NK-92 (cell line): ENCODE measurements at regions not wholly inside any gene's neighbourhood (a gene's known extent, or its start where the extent isn't known, plus 50 kb on each side); places are given as distances from the start of the nearest gene placed in this dataset.

ENCODE experiments used
- DNase-seq: peaks from one replicate; lab custom pipeline; 2025; ENCODE audit not compliant: unreplicated experiment; lab: John Stamatoyannopoulos, UW

DNA sequence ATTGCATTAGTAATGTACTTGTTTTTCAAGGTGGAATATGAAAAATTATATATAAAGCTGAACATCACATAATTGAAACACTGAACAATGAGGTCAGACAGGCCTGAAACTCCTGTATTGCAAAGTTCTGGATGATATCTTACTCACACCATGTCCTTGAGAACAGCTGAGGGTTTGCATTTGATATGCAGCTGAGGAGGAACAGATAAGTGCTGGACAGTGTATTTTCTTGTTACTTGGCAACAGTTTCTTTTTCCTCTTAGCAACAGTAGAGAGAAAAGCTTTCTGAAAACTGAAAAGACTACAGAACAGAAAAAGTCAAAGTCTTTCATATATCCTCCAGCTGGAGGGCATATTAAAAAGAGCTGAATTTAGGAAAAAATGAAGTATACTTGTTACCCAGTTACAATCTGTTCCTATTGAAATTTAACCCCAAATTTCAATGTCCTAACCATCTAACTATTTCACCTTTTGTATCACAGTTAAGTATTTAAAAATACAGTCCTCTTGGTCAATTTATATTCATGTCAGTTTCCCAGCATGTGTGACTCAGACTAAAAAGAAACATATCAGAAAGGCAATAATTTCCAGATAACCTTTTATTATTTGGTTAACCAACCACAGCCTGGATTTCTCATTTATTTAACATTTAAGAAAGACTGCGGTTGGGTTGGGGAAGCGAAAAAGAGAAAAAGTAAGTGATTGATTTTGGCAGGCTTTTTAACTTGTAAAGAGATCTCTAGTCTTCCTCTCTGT, 733.0 kb upstream of the DPPA4 start:
- no peak for DNase-seq

DNA sequence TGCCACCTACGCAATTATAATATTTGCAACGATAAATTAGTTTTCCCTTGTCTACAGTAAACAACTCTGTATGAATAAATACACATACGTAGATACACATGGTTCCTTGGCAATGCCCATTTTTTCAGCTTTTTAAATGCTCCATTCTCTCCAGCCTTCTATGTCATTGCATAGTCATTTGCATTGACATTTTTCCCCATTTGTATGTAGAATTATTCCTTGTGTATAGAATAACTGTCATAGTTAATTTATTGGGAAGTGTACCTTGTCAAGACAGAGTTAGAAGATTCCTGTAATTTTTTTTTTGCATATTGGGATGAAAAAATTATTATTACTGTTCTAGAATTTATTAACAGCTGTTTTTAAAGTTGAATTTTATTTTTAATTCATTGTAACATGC, 736.7 kb upstream of the DPPA4 start:
- no peak for DNase-seq

DNA sequence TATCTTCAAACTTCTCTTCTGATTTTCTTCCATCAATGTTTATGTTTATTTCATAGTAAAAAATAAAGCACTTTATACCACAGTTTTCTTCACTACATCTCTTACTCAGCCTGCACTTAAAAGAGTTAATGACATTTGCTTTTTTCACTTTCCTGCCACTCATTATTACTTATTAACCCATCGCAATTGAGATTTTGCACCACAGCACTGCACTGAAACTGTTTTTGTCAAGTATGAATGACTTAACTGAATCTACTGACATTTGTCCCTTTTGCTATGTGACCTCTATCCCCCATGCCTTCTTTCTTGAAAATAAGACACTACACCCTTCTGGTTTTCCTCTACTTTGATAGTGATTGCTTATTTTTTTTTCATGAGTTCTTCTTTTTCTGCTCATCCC, 739.7 kb upstream of the DPPA4 start:
- no peak for DNase-seq

DNA sequence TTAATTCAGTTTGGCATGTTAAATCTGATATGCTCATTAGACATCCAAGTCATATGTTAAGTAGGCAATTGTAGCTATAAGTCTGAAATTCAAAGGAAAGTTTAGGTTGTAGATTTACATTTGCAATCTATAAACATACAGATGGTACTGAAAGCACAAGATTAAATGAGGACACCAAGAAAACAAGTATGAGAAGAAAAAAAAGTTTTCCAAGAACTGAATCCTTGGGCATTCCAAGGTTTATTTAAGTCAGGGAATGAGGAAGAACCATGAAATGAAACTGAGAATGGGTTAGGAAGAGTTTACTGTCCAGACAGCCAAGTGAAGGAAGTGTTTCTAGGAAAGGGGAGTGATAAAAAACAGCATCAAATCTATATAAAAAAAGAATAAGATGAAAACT, 756.1 kb upstream of the DPPA4 start:
- no peak for DNase-seq

DNA sequence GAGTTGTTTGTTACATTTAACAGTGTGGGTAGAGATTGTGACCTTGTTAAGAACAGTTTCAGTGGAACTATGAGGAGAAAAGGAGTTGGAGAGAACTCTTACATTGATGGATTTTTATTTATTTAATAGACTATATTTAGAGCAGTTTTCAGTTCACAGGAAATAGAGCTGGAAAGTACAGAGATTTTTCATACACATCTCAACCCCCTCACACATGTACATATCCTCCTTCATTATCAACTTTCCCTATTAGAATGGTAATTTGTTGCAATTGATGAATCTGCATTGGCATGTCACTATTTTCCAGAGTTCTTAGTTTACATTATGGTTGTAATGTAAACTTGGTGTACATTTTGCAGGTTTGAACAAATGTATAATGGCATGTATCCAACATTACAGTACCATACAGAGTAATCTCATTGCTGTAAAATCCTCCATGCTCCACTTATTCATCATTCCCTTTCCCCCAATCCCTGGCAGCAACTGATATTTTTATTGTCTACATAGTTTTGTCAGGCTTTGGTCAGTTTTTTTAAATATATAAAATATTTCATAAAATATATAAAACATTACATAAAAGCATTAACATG, 756.6 kb upstream of the DPPA4 start:
- no peak for DNase-seq

DNA sequence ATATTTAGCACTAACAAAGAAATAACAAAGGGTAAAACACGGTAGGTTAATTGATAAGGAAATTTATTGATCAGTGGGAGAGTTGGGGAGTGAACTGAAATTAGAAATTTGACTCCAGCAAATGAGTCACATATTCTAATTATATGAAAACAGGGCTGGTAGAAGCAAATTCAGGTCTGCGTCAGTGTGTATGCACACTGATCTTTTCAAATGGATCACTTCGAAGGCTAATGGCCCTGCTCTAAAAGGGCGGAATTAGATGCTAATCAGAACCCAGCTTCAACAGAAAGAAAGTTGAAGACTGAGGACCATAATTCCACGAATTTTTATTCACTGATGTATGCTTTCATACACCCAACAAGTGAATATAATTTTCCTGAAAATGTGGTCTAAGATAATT, 762.4 kb upstream of the DPPA4 start:
- DNase-seq = no peak

DNA sequence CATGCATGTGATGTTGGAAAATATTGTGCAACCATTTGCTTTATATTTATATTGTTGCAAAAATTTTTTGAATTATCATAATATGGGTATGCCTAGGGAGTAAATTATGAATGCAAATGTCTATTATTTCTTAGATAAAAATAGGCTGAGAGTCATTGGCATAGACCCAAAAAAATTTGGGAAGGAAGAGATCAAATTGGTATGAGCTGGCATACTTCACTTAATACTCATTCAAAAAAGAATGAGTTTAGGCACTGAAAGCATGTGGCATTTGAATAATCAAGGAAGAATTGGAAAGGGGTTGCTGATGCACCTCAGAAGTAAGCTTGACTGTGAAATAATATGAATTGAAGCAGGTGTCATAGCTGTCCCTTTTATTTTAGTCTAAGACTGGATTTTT, 764.0 kb upstream of the DPPA4 start:
- DNase-seq = no peak

DNA sequence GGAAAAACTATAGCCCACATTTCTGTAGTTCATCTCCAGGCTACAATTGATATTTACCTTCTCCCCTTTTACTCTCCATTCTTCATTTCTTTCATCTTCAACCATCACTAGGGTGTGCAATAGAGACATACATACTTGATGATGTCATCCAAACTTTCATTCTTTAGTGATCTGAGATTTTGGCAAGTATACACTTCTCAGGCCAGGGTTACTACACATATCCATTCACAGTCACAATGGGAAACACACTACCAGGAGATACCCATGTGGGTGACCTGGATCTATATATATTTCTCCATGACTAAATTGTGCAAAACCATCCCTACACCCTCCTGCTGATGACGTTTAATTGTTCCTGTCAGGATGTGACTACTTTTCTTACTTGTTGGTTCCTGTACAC, 769.5 kb upstream of the DPPA4 start:
- no peak for DNase-seq

DNA sequence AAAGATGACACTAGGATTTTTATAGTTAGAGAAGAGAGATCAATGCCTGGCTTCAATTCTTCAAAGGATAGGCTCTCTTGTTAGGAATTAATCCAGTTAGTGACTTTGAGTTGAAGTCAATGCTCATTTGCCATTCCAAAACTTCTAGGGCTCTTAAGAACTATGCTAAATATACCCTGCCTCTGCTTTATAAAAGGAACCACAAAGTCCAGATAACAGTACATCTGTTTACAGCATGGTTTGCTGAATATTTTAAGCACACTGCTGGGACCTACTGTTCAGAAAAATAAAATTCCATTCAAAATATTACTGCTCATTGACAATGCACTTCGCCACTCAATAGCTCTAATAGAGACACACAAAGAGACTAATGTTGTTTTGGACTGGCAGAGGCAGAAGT, 786.6 kb upstream of the DPPA4 start:
- no peak for DNase-seq

DNA sequence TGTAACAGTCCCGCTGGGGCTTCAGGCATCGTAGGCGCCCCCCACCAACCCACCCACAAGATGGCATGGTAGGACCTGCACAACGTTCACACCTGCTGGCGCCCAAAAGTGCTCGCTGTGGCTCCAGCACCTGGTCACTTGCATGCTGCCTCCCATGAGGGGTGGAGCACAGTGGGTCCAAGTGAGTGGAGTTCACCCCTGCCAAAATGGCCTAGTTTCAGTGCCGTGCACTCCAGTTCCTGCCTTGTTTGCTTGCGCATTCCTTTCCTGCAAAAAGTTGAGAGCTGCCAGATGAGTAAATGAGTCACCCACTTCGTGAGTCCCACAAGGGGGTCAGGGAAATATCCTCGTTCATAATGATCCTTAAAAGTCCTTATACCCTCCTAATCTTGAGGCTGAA, 788.7 kb upstream of the DPPA4 start:
- DNase-seq = no peak

DNA sequence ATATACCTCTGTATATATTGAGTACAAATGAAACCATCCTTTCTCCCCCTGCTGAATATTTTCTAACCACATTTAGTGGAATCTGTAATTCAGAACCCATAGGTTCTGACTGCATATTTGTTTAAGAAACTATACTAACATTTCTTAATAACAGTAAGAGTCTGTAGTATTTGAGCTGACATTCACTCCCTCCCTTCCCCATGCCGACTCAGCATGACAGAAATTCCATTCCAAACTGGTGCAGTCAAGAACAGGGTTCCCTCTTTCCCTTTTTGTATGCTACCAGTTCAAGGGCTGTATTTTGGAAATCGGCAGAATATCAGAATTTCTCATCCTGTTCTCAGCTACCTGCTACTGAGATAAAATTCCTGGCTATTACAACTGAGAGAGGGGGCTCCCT, 796.6 kb upstream of the DPPA4 start:
- DNase-seq = no peak

DNA sequence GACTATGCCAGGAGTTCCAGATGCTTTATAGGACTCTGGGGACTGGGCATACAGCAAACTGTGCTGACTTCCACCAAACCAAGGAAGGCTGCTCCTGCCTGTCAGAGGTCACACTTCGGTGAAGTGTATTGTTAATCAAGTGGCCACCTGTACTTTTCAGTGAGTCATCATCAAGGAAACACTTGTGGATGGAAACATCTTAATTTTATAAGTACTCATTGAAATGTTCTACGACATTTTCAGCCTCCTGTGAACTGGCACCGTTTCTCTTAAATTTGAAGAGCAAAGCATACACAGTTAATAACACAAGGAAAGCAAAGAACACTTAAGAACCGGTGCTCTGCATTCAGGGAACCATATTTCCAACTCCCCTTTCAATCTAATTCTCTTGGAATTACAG, 801.7 kb upstream of the DPPA4 start:
- DNase-seq = no peak

DNA sequence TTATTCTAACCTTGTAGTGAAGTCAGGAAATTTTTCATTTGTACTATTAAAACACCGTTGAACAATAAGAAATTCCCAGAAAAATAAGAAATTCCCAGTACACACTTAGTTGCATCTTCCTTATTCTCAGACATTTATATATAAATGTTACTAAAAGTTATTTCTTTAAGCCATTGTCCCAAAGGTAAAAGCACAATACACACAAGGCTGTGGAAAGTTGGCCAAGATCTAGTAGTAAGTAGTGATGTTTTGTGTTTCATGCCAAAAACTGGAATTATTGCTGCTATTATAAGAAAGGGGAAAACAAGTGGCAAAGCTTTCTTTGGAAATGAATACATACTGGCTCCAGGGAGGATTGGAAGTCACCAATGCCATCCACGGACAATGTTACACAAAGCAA, 802.5 kb upstream of the DPPA4 start:
- no peak for DNase-seq

DNA sequence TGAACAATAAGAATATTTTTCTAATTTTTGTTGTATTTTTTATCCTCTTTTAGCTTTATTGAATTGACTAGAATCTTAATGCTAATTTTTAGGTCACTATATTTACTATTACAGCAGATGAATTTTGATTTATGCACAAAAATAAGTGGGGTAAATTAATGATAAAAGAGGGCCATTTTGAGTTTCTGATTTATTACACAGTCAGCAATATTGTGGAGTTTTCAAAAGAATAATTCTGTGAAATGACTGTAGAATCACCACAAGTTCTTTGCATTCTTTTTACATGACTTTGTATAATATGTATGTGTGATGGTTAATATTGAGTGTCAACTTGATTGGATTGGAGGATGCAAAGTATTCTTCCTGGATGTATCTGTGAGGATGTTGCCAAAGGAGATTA, 812.4 kb upstream of the DPPA4 start:
- DNase-seq = no peak

DNA sequence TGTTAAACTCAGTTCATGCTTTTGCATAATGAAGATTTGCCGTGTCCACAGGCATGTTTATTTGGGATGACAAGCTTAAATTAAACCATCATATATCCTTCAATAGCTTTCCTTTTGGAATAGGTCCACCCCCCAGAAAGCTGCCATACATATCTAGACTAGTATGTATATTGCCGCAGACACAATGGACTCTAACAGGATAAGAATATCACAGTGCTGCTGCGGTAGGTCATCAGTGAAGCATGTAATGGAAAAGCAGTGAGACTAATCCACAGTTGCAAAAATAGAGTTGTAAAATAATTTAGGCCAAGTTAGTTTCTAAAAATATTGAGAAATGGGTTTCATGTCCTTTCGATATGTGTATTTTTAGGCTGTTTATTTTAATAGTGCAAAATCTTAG, 819.9 kb upstream of the DPPA4 start:
- no peak for DNase-seq

DNA sequence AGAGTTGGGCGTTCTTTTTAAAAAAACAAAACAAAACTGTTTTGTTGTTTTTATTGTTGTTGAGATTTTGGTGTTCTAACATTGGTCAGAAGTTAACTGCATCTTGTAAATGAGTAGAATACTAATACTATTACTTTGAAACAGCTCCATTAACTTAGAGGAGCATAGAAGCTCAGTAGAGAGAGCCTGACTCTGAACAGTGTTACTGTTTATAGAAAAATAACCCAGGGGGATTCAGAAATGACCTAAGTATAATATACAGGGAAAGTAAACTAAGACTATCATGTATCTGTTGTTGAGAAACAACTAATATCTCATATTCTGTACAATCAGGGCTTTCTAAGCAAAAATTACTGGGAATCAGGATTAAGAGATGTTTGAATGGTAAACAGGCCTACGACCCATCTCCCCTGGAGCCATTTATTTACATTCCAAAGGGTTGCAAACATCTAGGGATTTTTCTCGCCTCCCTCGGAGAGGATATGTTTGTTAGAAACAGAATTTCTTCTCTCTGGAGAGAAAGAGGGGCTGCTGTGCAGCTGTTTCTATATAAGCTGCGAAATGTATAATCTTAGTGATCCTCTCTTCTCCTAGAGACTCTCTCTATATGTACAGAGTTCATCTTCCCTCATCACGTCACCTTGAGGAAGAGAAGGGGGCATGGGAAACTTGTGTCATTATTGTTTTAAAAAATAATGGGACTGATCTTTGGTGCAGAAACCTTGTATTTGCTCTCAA, 827.5 kb upstream of the DPPA4 start:
- DNase-seq = no peak

DNA sequence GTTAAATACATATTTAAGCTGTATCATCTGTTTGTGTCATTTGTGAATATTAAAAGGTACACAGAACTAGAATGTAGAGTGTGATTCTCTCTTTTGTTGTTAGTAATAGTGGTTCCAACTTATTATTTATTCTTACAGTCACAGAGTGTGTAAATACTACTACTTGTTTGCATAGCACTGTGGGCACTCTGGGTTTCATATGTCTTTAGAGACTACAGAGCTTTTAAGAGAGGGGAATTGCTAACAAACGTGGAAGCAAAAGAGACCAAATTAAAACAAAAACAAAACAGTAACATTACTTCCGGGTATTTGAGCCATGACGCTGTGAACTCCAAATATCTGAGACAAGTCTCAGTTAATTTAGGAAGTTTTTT, 828.0 kb upstream of the DPPA4 start:
- DNase-seq = no peak

DNA sequence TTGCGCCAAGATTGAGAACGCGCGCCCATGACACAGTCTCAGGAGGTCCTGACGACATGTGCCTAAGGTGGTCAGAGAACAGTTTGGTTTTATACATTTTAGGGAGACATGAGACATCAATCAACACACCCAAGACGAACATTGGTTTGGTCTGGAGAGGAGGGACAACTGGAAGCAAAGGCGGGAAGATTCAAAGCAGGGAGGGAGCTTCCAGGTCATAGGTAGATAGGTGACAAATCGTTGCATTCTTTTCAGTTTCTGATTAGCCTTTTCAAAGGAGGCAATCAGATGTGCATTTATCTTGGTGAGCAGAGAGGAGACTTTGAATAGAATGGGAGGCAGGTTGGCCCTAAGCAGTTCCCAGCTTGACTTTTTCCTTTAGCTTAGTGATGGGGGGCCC, 828.4 kb upstream of the DPPA4 start:
- no peak for DNase-seq

DNA sequence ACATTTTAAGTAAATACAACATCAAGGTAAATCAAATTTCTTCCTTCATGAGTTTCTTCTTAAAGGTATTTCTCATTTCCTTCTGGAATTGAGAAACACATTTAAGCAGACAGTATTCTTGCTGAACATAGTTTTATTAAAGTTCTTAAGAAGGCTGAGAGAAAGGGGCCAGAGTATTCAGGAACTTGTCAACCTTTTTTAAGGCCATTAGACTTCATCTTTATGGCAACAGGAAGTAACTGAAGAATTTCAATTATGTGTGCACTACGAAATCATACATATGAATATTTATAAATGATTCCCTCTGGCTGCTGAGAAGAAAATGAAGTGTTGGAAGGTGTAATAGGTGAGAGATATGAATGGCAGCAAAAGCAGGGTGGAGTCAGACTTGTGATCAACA, 829.4 kb upstream of the DPPA4 start:
- no peak for DNase-seq

DNA sequence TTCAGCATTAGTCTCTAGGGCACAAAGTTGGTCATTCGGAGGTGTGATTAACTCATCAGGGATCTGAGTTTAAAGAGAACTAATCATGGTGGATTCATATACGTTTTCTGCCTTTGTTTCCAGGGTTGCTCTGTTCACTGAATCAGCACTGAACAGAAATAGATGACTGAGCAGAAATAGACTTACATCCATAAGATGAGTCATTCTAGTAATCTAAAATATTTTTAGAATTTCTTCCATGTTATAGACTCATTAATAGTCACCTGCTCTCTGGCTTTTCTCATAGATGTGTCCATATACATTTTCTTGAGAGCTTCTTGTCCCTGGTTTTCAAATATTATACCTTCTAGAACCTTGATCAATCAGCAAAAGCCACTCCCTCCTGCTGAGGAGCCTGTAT, 837.6 kb upstream of the DPPA4 start:
- no peak for DNase-seq

DNA sequence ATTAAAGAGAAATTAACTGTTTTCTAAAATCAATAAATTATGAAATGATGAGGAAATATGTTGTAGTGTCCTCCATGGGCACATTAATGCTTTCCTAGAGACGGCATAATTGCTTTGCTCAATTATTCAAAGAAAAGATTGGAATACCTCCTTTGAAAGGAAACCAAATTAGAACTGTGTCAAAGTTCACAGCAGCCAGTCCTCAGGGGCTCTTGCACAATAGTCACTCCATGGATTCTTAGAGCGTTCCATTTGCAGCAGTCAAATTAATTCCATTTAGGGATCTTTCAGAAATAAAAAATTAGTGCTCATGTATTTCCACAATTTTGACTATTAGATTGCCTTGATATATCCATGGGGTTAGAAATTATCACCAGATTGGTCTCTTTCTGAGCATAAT, 841.6 kb upstream of the DPPA4 start:
- no peak for DNase-seq

DNA sequence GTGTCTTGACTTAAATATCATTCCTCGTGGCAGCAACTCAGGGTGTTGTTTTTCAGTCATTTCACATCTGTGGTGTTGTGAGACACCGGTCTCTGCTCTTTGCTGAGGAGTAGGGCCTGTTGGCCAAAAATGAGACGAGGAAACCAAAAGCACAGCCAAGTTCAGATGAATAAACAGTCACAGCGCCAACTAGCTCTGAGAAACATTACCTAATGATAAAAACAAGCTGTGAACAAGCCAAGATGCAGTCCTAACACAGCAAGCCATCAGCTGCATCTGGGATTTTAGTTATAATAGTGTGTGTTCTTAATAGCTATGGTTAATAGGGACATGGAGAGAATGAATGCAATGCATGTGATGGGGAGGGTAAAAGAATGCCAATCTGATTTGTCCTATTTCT, 843.4 kb upstream of the DPPA4 start:
- no peak for DNase-seq

DNA sequence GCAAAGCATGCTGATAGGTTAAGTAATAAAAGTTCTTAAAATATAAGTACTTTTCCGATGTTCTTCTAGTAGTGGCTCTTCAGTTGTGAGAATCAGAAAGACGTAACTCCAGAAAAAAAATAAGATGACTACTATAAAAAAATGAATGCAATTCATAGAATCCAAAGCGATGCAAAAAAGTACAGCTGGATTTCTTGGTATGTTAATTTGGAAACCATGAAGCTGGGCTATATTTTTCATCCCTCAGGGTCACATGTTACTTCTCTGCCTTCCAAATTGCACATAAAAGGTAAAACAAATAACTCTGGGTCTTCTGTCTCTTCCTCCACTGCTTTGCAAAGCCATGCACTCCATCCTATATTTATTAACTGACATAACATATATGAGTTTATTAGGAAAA, 843.9 kb upstream of the DPPA4 start:
- no peak for DNase-seq
